Retinal pigment epithelial cell (primary cell): ENCODE measurements at regions not wholly inside any gene's neighbourhood (a gene's known extent, or its start where the extent isn't known, plus 50 kb on each side); places are given as distances from the start of the nearest gene placed in this dataset.
"Not testable (repeated sequence)": the region's sequence is repeated elsewhere in the genome, so short reads cannot be mapped to it uniquely, and the experiment has no call there.

Experiments used
- DNase-seq: peaks from one replicate; pipeline ENCODE4 v3.0.0-alpha.2; 2010; ENCODE audit warnings: low read depth
- H3K4me3 ChIP-seq: 2 replicates; pipeline ENCODE4 v1.5.1; 2011; ENCODE audit warnings: mild to moderate bottlenecking, low read length, control low read depth, moderate library complexity
- TF ChIP-seq, protein P1 (sequence below): conservative IDR thresholded peaks from 2 replicates; pipeline ENCODE4 v1.5.1; 2011; ENCODE audit warnings: low read depth, low read length, control low read depth, inconsistent platforms

DNA sequence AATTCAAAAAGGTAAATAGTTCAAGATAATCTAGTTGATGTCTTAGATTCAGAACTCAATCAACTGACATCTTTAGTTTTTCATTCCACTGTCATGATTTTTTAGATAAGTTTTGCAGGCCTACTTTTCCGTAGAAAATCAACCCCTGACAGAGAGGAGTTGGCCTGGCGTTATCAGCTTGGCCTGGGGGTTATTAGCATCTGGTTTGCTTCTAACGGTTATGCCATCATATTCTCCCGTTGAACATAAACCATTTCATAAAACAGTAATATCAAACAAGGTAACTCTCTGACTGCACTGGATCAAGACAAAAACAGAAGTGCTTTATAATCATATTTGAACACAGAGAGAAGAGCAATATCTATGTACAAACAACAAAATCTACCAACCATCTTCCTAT, 130.8 kb upstream of the PCDH20 start:
- DNase-seq, result no peak
- no peak overlapping the region for H3K4me3 ChIP-seq
- TF ChIP-seq, protein P1, sequence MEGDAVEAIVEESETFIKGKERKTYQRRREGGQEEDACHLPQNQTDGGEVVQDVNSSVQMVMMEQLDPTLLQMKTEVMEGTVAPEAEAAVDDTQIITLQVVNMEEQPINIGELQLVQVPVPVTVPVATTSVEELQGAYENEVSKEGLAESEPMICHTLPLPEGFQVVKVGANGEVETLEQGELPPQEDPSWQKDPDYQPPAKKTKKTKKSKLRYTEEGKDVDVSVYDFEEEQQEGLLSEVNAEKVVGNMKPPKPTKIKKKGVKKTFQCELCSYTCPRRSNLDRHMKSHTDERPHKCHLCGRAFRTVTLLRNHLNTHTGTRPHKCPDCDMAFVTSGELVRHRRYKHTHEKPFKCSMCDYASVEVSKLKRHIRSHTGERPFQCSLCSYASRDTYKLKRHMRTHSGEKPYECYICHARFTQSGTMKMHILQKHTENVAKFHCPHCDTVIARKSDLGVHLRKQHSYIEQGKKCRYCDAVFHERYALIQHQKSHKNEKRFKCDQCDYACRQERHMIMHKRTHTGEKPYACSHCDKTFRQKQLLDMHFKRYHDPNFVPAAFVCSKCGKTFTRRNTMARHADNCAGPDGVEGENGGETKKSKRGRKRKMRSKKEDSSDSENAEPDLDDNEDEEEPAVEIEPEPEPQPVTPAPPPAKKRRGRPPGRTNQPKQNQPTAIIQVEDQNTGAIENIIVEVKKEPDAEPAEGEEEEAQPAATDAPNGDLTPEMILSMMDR, result no peak

GRCh38 chr13:61536433-61536832, 120.8 kb upstream of the PCDH20 start:
- H3K4me3 ChIP-seq, result no peak overlapping the region
- no peak for DNase-seq
- TF ChIP-seq, protein P1, result no peak

DNA sequence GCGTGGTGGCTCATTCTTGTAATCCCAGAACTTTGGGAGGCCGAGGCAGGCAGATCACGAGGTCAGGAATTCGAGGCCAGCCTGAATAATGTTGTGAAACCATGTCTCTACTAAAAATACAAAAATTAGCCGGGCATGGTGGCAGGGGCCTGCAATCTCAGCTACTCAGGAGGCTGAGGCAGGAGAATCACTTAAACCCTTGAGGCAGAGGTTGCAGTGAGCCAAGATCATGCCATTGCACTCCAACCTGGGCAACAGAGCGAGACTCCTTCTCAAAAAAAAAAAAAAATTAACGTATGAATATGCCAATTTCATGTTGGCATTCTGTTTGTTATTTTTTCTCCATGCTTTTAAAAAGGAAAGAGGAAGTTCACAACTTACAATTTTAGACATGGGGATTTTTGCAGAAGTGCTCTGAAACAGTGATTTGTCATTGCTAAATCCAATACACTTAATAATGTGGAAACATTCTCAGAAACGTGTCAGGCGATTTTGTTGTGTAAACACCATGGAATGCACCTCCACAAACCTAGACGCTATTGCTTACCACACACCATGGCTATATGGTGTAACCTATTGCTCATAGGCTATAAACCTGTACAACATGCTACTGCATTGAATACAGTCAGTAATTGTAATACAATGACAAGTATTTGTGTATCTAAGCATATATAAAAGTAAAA, 115.9 kb upstream of the PCDH20 start:
- no peak for DNase-seq
- TF ChIP-seq, protein P1, result no peak
- no peak overlapping the region for H3K4me3 ChIP-seq

GRCh38 chr13:61519214-61519613, 103.6 kb upstream of the PCDH20 start:
- DNase-seq, H3K4me3 ChIP-seq: not testable (repeated sequence)

DNA sequence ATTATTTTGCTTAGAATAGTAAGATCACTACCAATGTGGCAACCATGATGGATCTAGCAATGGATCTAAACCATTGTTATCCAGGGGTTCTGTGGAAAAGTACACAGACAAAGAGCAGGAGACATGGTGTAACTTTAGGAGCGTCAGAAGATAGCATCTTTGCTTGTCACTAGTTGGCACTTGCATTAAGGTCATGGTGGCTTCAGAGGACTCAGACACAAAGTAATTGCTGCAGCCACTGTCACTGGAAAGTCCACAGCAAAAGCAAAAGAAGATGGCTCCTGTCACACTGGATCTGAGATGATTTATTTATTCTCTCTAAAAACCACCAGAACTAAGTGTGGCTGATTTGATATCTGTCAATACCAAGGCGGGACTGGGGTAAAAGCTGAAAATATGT, 93.3 kb upstream of the PCDH20 start:
- DNase-seq, result no peak
- TF ChIP-seq, protein P1, result no peak
- no peak overlapping the region for H3K4me3 ChIP-seq

DNA sequence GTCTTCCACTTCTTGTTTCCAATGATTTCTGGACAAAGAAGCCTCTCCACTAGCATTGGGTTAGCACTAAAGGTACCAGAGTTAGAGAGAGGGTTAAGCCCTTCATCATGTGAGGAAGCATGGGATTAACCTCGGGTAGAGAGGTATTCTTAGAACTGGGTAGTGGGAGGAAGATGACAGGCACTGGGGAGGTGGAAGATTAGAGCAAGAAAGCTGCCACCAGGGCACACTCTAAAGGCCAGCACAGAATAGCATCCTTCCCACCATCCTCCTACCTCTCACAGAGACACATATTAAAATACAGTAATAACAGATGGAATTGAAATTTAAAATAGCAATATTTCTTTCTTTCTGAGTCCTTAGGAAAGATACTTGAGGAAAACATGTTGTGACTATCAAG, 84.5 kb upstream of the PCDH20 start:
- no peak for DNase-seq
- H3K4me3 ChIP-seq, result no peak overlapping the region
- TF ChIP-seq, protein P1, result no peak

DNA sequence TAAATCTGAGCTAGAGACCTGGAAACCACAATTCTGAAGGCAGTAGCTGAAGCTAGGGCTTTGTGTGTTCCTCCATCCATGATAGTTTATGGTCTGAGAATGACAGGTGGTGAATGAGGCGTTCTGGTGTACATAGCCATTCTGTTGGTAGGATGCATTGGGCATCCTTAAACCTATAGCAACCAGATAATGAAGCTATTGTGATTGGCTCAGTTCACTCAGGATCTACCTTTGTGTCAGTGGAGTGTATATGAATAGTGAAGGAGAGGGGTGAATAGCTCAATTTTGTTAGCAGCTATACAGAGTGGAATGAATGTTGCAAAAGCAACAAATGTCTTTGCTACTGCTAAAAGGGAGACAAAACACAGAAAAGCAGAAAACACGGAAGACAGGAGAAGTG, 80.0 kb upstream of the PCDH20 start:
- no peak overlapping the region for H3K4me3 ChIP-seq
- TF ChIP-seq, protein P1, result no peak
- no peak for DNase-seq

GRCh38 chr13:61493556-61493955, 77.9 kb upstream of the PCDH20 start:
- DNase-seq, H3K4me3 ChIP-seq: not testable (repeated sequence)
